ENCODE measurements at regions not wholly inside any gene's neighbourhood (a gene's known extent, or its start where the extent isn't known, plus 50 kb on each side); places are given as distances from the start of the nearest gene placed in this dataset.

GRCh38 chr6:156345700-156346099, 431.5 kb upstream of the ARID1B start:
- no peak overlapping the region for H3K18ac ChIP-seq (ENCODE audit: low read depth in 1 of 2, low read length in 2 of 2)
- H3K23ac ChIP-seq (ENCODE audit: low read length in 2 of 2): no peak overlapping the region
- H3K36me3 ChIP-seq (ENCODE audit: control insufficient read depth in 1 of 2, insufficient read depth in 2 of 2, low read depth in 1 of 2, low read length in 2 of 2): no peaks in the 10 kb centered on the region
- H3K79me1 ChIP-seq (replicated peaks; ENCODE audit: low read length, poor library complexity, severe bottlenecking): no peaks in the 10 kb centered on the region
- DNase-seq: no peak
- H3K9me3 ChIP-seq (ENCODE audit: control insufficient read depth, low read length): peaks cover 2% of the 10 kb centered on the region
- no peaks in the 10 kb centered on the region for H3K27me3 ChIP-seq (ENCODE audit: control insufficient read depth in 1 of 2, insufficient read depth in 1 of 2, low read length in 2 of 2)
- H4K8ac ChIP-seq (ENCODE audit: low read length): no peak overlapping the region
- H3K4me1 ChIP-seq (ENCODE audit: control insufficient read depth, insufficient read depth, low read depth, low read length): no peaks in the 10 kb centered on the region
- no peak overlapping the region for H2BK120ac ChIP-seq (ENCODE audit: low read depth, low read length)
- H3K9ac ChIP-seq (ENCODE audit: low read length): no peak overlapping the region
- 87% methylated on average over 7 of the region's 7 CpGs for WGBS
- no peak overlapping the region for H2AK5ac ChIP-seq (ENCODE audit: low read length, severe bottlenecking)
- H2BK12ac ChIP-seq (ENCODE audit: low read length in 2 of 2): no peak overlapping the region
- H4K91ac ChIP-seq (ENCODE audit: low read length): no peak overlapping the region
- no peak overlapping the region for H3K14ac ChIP-seq (ENCODE audit: low read length in 2 of 2)
- no peak overlapping the region for H3K4me3 ChIP-seq (ENCODE audit: insufficient read depth in 1 of 2, low read depth in 1 of 2, low read length in 2 of 2)
- H2BK5ac ChIP-seq (ENCODE audit: low read depth, low read length, poor library complexity, severe bottlenecking): no peak overlapping the region
- H2BK15ac ChIP-seq (ENCODE audit: low read depth, poor library complexity, severe bottlenecking): no peak overlapping the region
- no peak overlapping the region for H2AFZ ChIP-seq (ENCODE audit: low read depth, low read length)
- H3K4ac ChIP-seq (ENCODE audit: low read depth in 1 of 2, low read length in 2 of 2): no peak overlapping the region
- no peak overlapping the region for H3K27ac ChIP-seq (ENCODE audit: low read length, poor library complexity, severe bottlenecking)
- no peak overlapping the region for H3K4me2 ChIP-seq (ENCODE audit: low read length, poor library complexity, severe bottlenecking)

GRCh38 chr6:156344491-156344890, 432.7 kb upstream of the ARID1B start:
- Histone ChIP-seq H4K91ac (ENCODE audit: low read length) (no peak overlapping the region), H2AFZ (ENCODE audit: low read depth, low read length) (no peak overlapping the region), H3K14ac (ENCODE audit: low read length in 2 of 2) (no peak overlapping the region), H3K4ac (ENCODE audit: low read depth in 1 of 2, low read length in 2 of 2) (no peak overlapping the region), H2BK120ac (ENCODE audit: low read depth, low read length) (no peak overlapping the region), H4K8ac (ENCODE audit: low read length) (no peak overlapping the region), H2AK5ac (ENCODE audit: low read length, severe bottlenecking) (no peak overlapping the region), H3K18ac (ENCODE audit: low read depth in 1 of 2, low read length in 2 of 2) (no peak overlapping the region), H3K27ac (ENCODE audit: low read length, poor library complexity, severe bottlenecking) (no peak overlapping the region), H2BK15ac (ENCODE audit: low read depth, poor library complexity, severe bottlenecking) (no peak overlapping the region), H3K4me1 (ENCODE audit: control insufficient read depth, insufficient read depth, low read depth, low read length) (no peaks in the 10 kb centered on the region), H3K4me3 (ENCODE audit: insufficient read depth in 1 of 2, low read depth in 1 of 2, low read length in 2 of 2) (no peak overlapping the region), H3K79me1 (replicated peaks; ENCODE audit: low read length, poor library complexity, severe bottlenecking) (no peaks in the 10 kb centered on the region), H3K23ac (ENCODE audit: low read length in 2 of 2) (no peak overlapping the region), H3K36me3 (ENCODE audit: control insufficient read depth in 1 of 2, insufficient read depth in 2 of 2, low read depth in 1 of 2, low read length in 2 of 2) (no peaks in the 10 kb centered on the region), H3K4me2 (ENCODE audit: low read length, poor library complexity, severe bottlenecking) (no peak overlapping the region), H3K9ac (ENCODE audit: low read length) (no peak overlapping the region), H3K9me3 (ENCODE audit: control insufficient read depth, low read length) (peaks cover 3% of the 10 kb centered on the region), H3K27me3 (ENCODE audit: control insufficient read depth in 1 of 2, insufficient read depth in 1 of 2, low read length in 2 of 2) (no peaks in the 10 kb centered on the region), H2BK12ac (ENCODE audit: low read length in 2 of 2) (no peak overlapping the region), H2BK5ac (ENCODE audit: low read depth, low read length, poor library complexity, severe bottlenecking) (no peak overlapping the region)
- no peak for DNase-seq
- 84% methylated on average over 2 of the region's 2 CpGs for WGBS

- Histone ChIP-seq H2BK120ac (ENCODE audit: low read depth, low read length) (no peak overlapping the region), H3K4me2 (ENCODE audit: low read length, poor library complexity, severe bottlenecking) (no peak overlapping the region), H3K27me3 (ENCODE audit: control insufficient read depth in 1 of 2, insufficient read depth in 1 of 2, low read length in 2 of 2) (no peaks in the 10 kb centered on the region), H3K9me3 (ENCODE audit: control insufficient read depth, low read length) (peaks cover 22% of the 10 kb centered on the region), H2BK5ac (ENCODE audit: low read depth, low read length, poor library complexity, severe bottlenecking) (no peak overlapping the region), H4K91ac (ENCODE audit: low read length) (no peak overlapping the region), H2BK15ac (ENCODE audit: low read depth, poor library complexity, severe bottlenecking) (no peak overlapping the region), H4K8ac (ENCODE audit: low read length) (no peak overlapping the region), H2AK5ac (ENCODE audit: low read length, severe bottlenecking) (no peak overlapping the region), H3K9ac (ENCODE audit: low read length) (no peak overlapping the region), H3K4me3 (ENCODE audit: insufficient read depth in 1 of 2, low read depth in 1 of 2, low read length in 2 of 2) (no peak overlapping the region), H3K23ac (ENCODE audit: low read length in 2 of 2) (no peak overlapping the region), H3K14ac (ENCODE audit: low read length in 2 of 2) (no peak overlapping the region), H3K36me3 (ENCODE audit: control insufficient read depth in 1 of 2, insufficient read depth in 2 of 2, low read depth in 1 of 2, low read length in 2 of 2) (no peaks in the 10 kb centered on the region), H2AFZ (ENCODE audit: low read depth, low read length) (no peak overlapping the region), H2BK12ac (ENCODE audit: low read length in 2 of 2) (no peak overlapping the region), H3K4me1 (ENCODE audit: control insufficient read depth, insufficient read depth, low read depth, low read length) (peaks cover 3% of the 10 kb centered on the region), H3K79me1 (replicated peaks; ENCODE audit: low read length, poor library complexity, severe bottlenecking) (no peaks in the 10 kb centered on the region), H3K4ac (ENCODE audit: low read depth in 1 of 2, low read length in 2 of 2) (no peak overlapping the region), H3K18ac (ENCODE audit: low read depth in 1 of 2, low read length in 2 of 2) (no peak overlapping the region), H3K27ac (ENCODE audit: low read length, poor library complexity, severe bottlenecking) (no peak overlapping the region)
- 68% methylated on average over 4 of the region's 4 CpGs for WGBS
- DNase-seq: no peak
Observed at GRCh38 chr6:156337801-156338200, 439.4 kb upstream of the ARID1B start.

- H3K4me3 ChIP-seq (ENCODE audit: insufficient read depth in 1 of 2, low read depth in 1 of 2, low read length in 2 of 2): no peak overlapping the region
- H3K14ac ChIP-seq (ENCODE audit: low read length in 2 of 2): no peak overlapping the region
- H3K9me3 ChIP-seq (ENCODE audit: control insufficient read depth, low read length): peaks cover 27% of the 10 kb centered on the region
- no peak overlapping the region for H2BK5ac ChIP-seq (ENCODE audit: low read depth, low read length, poor library complexity, severe bottlenecking)
- no peak overlapping the region for H2BK12ac ChIP-seq (ENCODE audit: low read length in 2 of 2)
- H3K23ac ChIP-seq (ENCODE audit: low read length in 2 of 2): no peak overlapping the region
- H4K8ac ChIP-seq (ENCODE audit: low read length): no peak overlapping the region
- H3K9ac ChIP-seq (ENCODE audit: low read length): no peak overlapping the region
- H3K36me3 ChIP-seq (ENCODE audit: control insufficient read depth in 1 of 2, insufficient read depth in 2 of 2, low read depth in 1 of 2, low read length in 2 of 2): no peaks in the 10 kb centered on the region
- H2BK120ac ChIP-seq (ENCODE audit: low read depth, low read length): no peak overlapping the region
- no peak overlapping the region for H2AK5ac ChIP-seq (ENCODE audit: low read length, severe bottlenecking)
- H3K4me2 ChIP-seq (ENCODE audit: low read length, poor library complexity, severe bottlenecking): no peak overlapping the region
- no peak overlapping the region for H3K18ac ChIP-seq (ENCODE audit: low read depth in 1 of 2, low read length in 2 of 2)
- H3K4me1 ChIP-seq (ENCODE audit: control insufficient read depth, insufficient read depth, low read depth, low read length): peaks cover 3% of the 10 kb centered on the region
- no peaks in the 10 kb centered on the region for H3K79me1 ChIP-seq (replicated peaks; ENCODE audit: low read length, poor library complexity, severe bottlenecking)
- 83% methylated on average over 3 of the region's 3 CpGs for WGBS
- no peak overlapping the region for H2AFZ ChIP-seq (ENCODE audit: low read depth, low read length)
- H3K4ac ChIP-seq (ENCODE audit: low read depth in 1 of 2, low read length in 2 of 2): no peak overlapping the region
- H3K27ac ChIP-seq (ENCODE audit: low read length, poor library complexity, severe bottlenecking): no peak overlapping the region
- H3K27me3 ChIP-seq (ENCODE audit: control insufficient read depth in 1 of 2, insufficient read depth in 1 of 2, low read length in 2 of 2): no peaks in the 10 kb centered on the region
- no peak for DNase-seq
- H4K91ac ChIP-seq (ENCODE audit: low read length): no peak overlapping the region
- H2BK15ac ChIP-seq (ENCODE audit: low read depth, poor library complexity, severe bottlenecking): no peak overlapping the region
Observed at GRCh38 chr6:156336733-156337132, 440.4 kb upstream of the ARID1B start.
